Stimulated activated memory B cell treated with anti-CD40 and anti-IgM and Interleukin-4, amounts not matched to agents 10 μg/mL and 1 μg/mL and 100 μg/mL, for 72 hours (primary cell): ENCODE measurements at regions not wholly inside any gene's neighbourhood (a gene's known extent, or its start where the extent isn't known, plus 50 kb on each side); places are given as distances from the start of the nearest gene placed in this dataset.

Experiments
- ATAC-seq: fragments of 150-1000 bp; cut with Tn5 transposase; 2 replicates; pipeline ENCODE4 v1.10.0; 2021
- H3K27ac Mint-ChIP-seq: one replicate; pipeline ENCODE4 v1.8.0; 2022; ENCODE audit warnings: mild to moderate bottlenecking, mixed read lengths
- H3K27me3 Mint-ChIP-seq: one replicate; pipeline ENCODE4 v1.8.0; 2022; ENCODE audit warnings: mixed read lengths
- H3K36me3 Mint-ChIP-seq: one replicate; pipeline ENCODE4 v1.8.0; 2022; ENCODE audit warnings: mixed read lengths
- H3K4me1 Mint-ChIP-seq: one replicate; pipeline ENCODE4 v1.8.0; 2022; ENCODE audit warnings: mixed read lengths
- H3K4me3 Mint-ChIP-seq: one replicate; pipeline ENCODE4 v1.8.0; 2022; ENCODE audit warnings: mild to moderate bottlenecking, moderate library complexity, mixed read lengths
- H3K9me3 Mint-ChIP-seq: one replicate; pipeline ENCODE4 v1.8.0; 2022; ENCODE audit warnings: mixed read lengths

- Mint-ChIP-seq H3K27ac (peak overlapping the region; percentile 22), H3K4me3 (no peak overlapping the region), H3K9me3 (peaks cover 4% of the 10 kb centered on the region), H3K4me1 (peaks cover 22% of the 10 kb centered on the region), H3K27me3 (no peaks in the 10 kb centered on the region), H3K36me3 (no peaks in the 10 kb centered on the region)
- peak; percentile 78 for ATAC-seq
Observed at GRCh38 chr20:40497899-40498691, 190.9 kb downstream of the MAFB start.

GRCh38 chr20:40495956-40496355 lies 193.1 kb downstream of the MAFB start:
- peaks cover 12% of the 10 kb centered on the region for H3K27me3 Mint-ChIP-seq
- ATAC-seq = no peak
- peaks cover 4% of the 10 kb centered on the region for H3K9me3 Mint-ChIP-seq
- H3K4me1 Mint-ChIP-seq = peaks cover 24% of the 10 kb centered on the region
- no peak overlapping the region for H3K4me3 Mint-ChIP-seq
- H3K27ac Mint-ChIP-seq = no peak overlapping the region
- no peaks in the 10 kb centered on the region for H3K36me3 Mint-ChIP-seq

- Mint-ChIP-seq H3K4me1 (peaks cover 27% of the 10 kb centered on the region), H3K27ac (no peak overlapping the region), H3K27me3 (peaks cover 12% of the 10 kb centered on the region), H3K36me3 (no peaks in the 10 kb centered on the region), H3K4me3 (no peak overlapping the region), H3K9me3 (peaks cover 4% of the 10 kb centered on the region)
- ATAC-seq = no peak
Observed at GRCh38 chr20:40494248-40494647, 194.8 kb downstream of the MAFB start.

- Mint-ChIP-seq H3K4me1 (peaks cover 21% of the 10 kb centered on the region), H3K27me3 (peaks cover 12% of the 10 kb centered on the region), H3K9me3 (no peaks in the 10 kb centered on the region), H3K27ac (no peak overlapping the region), H3K36me3 (no peaks in the 10 kb centered on the region), H3K4me3 (no peak overlapping the region)
- ATAC-seq = no peak
Observed at GRCh38 chr20:40493549-40493948, 195.5 kb downstream of the MAFB start.

DNA sequence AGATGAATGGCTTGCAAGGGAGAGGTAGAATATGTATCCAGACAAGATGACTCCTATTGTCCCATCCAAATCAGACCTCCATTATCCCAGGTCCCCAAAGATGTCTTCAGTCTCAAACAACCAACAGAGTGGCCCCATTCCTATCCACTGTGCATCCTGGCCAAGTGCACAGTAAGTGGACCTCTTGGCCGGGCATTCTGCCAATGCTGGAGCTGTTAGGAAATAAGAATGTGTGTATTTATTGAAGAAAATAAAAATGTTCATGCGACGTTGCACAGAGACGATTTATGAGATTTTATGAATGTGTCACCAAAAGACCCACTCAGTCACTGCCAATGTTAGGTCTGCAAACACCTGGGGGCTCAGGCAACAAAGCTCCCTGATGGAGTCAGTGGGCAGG lies 196.0 kb downstream of the MAFB start:
- no peaks in the 10 kb centered on the region for H3K9me3 Mint-ChIP-seq
- H3K36me3 Mint-ChIP-seq = no peaks in the 10 kb centered on the region
- H3K27ac Mint-ChIP-seq = no peak overlapping the region
- no peak overlapping the region for H3K4me3 Mint-ChIP-seq
- no peak for ATAC-seq
- H3K4me1 Mint-ChIP-seq = peaks cover 17% of the 10 kb centered on the region
- peaks cover 12% of the 10 kb centered on the region for H3K27me3 Mint-ChIP-seq

- no peak for ATAC-seq
- Mint-ChIP-seq H3K36me3 (no peaks in the 10 kb centered on the region), H3K27me3 (peaks cover 12% of the 10 kb centered on the region), H3K27ac (no peak overlapping the region), H3K4me1 (peaks cover 11% of the 10 kb centered on the region), H3K9me3 (no peaks in the 10 kb centered on the region), H3K4me3 (no peak overlapping the region)
Observed at GRCh38 chr20:40491009-40491590, 197.9 kb downstream of the MAFB start.

GRCh38 chr20:40489886-40490285 lies 199.2 kb downstream of the MAFB start:
- peaks cover 12% of the 10 kb centered on the region for H3K27me3 Mint-ChIP-seq
- peaks cover 5% of the 10 kb centered on the region for H3K4me1 Mint-ChIP-seq
- H3K4me3 Mint-ChIP-seq = no peak overlapping the region
- H3K9me3 Mint-ChIP-seq = no peaks in the 10 kb centered on the region
- ATAC-seq = no peak
- no peaks in the 10 kb centered on the region for H3K36me3 Mint-ChIP-seq
- no peak overlapping the region for H3K27ac Mint-ChIP-seq

- Mint-ChIP-seq H3K27ac (no peak overlapping the region), H3K4me1 (peaks cover 5% of the 10 kb centered on the region), H3K36me3 (no peaks in the 10 kb centered on the region), H3K9me3 (no peaks in the 10 kb centered on the region), H3K27me3 (peaks cover 12% of the 10 kb centered on the region), H3K4me3 (no peak overlapping the region)
- no peak for ATAC-seq
Observed at GRCh38 chr20:40488401-40488800, 200.6 kb downstream of the MAFB start.

DNA sequence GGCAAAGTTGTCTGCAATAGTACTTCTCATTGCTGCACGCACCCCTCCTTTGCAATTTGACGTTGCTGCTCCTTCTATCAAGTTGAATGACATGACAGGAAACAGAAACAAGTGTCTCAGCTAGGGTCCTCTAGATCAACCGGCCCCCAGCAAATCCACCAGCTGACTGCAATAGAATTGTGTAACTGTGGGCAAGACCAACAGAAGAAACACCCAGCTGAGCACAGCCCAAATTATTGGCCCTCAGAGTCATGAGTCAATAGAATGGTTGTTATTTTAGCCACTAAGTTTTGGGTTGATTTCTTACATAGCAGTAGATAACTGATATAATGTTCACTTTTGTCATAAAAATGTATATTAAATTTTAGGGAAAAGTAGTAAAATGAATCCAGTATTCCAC lies 202.7 kb downstream of the MAFB start:
- Mint-ChIP-seq H3K9me3 (no peaks in the 10 kb centered on the region), H3K27ac (no peak overlapping the region), H3K4me1 (peaks cover 5% of the 10 kb centered on the region), H3K27me3 (no peaks in the 10 kb centered on the region), H3K36me3 (no peaks in the 10 kb centered on the region), H3K4me3 (no peak overlapping the region)
- no peak for ATAC-seq

GRCh38 chr20:40481743-40482458 lies 207.1 kb downstream of the MAFB start:
- H3K36me3 Mint-ChIP-seq = no peaks in the 10 kb centered on the region
- H3K9me3 Mint-ChIP-seq = no peaks in the 10 kb centered on the region
- H3K27ac Mint-ChIP-seq = no peak overlapping the region
- H3K4me3 Mint-ChIP-seq = no peak overlapping the region
- no peaks in the 10 kb centered on the region for H3K4me1 Mint-ChIP-seq
- no peaks in the 10 kb centered on the region for H3K27me3 Mint-ChIP-seq
- no peak for ATAC-seq

GRCh38 chr20:40481337-40481736 lies 207.7 kb downstream of the MAFB start:
- no peak overlapping the region for H3K27ac Mint-ChIP-seq
- H3K36me3 Mint-ChIP-seq = no peaks in the 10 kb centered on the region

GRCh38 chr20:40477805-40478204 lies 211.2 kb downstream of the MAFB start:
- Mint-ChIP-seq H3K9me3 (no peaks in the 10 kb centered on the region), H3K4me3 (no peak overlapping the region), H3K27me3 (no peaks in the 10 kb centered on the region)

More at GRCh38 chr20:40481337-40481736, 207.7 kb downstream of the MAFB start:
- H3K27me3 Mint-ChIP-seq = no peaks in the 10 kb centered on the region
- H3K4me3 Mint-ChIP-seq = no peak overlapping the region
- H3K4me1 Mint-ChIP-seq = no peaks in the 10 kb centered on the region
- no peaks in the 10 kb centered on the region for H3K9me3 Mint-ChIP-seq
- ATAC-seq = no peak

DNA sequence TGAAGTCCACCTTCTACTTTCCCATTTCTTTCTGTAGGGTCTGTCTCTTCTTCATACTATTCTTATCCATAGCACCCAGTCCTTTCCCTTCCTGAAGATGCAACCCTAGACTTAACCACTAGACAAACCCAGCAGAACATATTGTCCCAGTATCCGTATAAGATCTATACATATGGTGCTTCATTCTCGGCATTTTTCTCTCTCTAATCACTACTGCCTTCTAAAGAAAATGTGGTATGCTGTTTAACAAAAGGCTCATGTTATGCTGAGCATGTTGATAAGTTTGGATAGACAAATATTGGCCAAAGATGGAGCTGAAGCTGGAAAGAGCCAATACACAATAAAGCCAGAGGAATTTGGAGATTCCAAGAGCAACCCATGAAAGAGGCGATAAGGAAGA lies 212.6 kb downstream of the MAFB start:
- Mint-ChIP-seq H3K9me3 (no peaks in the 10 kb centered on the region), H3K4me3 (no peak overlapping the region), H3K27ac (no peak overlapping the region), H3K4me1 (peaks cover under 1% of the 10 kb centered on the region), H3K27me3 (no peaks in the 10 kb centered on the region), H3K36me3 (no peaks in the 10 kb centered on the region)
- no peak for ATAC-seq

More at GRCh38 chr20:40477805-40478204, 211.2 kb downstream of the MAFB start:
- Mint-ChIP-seq H3K36me3 (no peaks in the 10 kb centered on the region), H3K4me1 (no peaks in the 10 kb centered on the region), H3K27ac (no peak overlapping the region)
- no peak for ATAC-seq

- Mint-ChIP-seq H3K27ac (no peak overlapping the region), H3K4me1 (peaks cover 25% of the 10 kb centered on the region), H3K4me3 (no peak overlapping the region), H3K27me3 (no peaks in the 10 kb centered on the region), H3K36me3 (no peaks in the 10 kb centered on the region), H3K9me3 (no peaks in the 10 kb centered on the region)
- no peak for ATAC-seq
Observed at GRCh38 chr20:40472905-40473304, 216.1 kb downstream of the MAFB start.

GRCh38 chr20:40471261-40471629 lies 217.8 kb downstream of the MAFB start:
- H3K9me3 Mint-ChIP-seq = no peaks in the 10 kb centered on the region
- no peak overlapping the region for H3K4me3 Mint-ChIP-seq
- no peak for ATAC-seq
- H3K4me1 Mint-ChIP-seq = peaks cover 40% of the 10 kb centered on the region
- no peaks in the 10 kb centered on the region for H3K36me3 Mint-ChIP-seq
- H3K27ac Mint-ChIP-seq = no peak overlapping the region
- no peaks in the 10 kb centered on the region for H3K27me3 Mint-ChIP-seq
